HCT116 (cell line): ENCODE measurements at regions not wholly inside any gene's neighbourhood (a gene's known extent, or its start where the extent isn't known, plus 50 kb on each side); places are given as distances from the start of the nearest gene placed in this dataset.

Experiments used
- ATAC-seq: fragments of 200-7000 bp; cut with Tn5 transposase; 2 replicates; pipeline ENCODE4 v1.9.1; 2020; ENCODE audit warnings: mild to moderate bottlenecking, moderate library complexity
- BruUV-seq: library from RNA; stranded (reverse); fragments of 400-500 nt; replicated peaks from 2 replicates; lab custom pipeline; 2021; lab: Mats Ljungman, UMichigan
- CTCF ChIA-PET: fragments of 300-600 bp; sonication (Branson Sonifier 250); formaldehyde crosslinking; loops from one replicate; lab custom pipeline; 2021; ENCODE audit warnings: antibody characterized with exemption; lab: Charles Lee
- POLR2A ChIA-PET: fragments of 300-600, 350-600 bp; sonication (Branson Sonifier 250); formaldehyde crosslinking; loops from one replicate; lab custom pipeline; 2021; ENCODE audit warnings: antibody characterized with exemption; lab: Charles Lee
- RAD21 ChIA-PET, 2 experiments: fragments of 300-600 bp; sonication (Branson Sonifier 250); formaldehyde crosslinking; loops; one replicate each; lab custom pipeline; 2023; ENCODE audit warnings: low total read pairs in 2 of 2; ENCODE audit not compliant: uncharacterized antibody in 2 of 2, unreplicated experiment in 2 of 2, low non-redundant PET in 1 of 2; lab: Charles Lee
- DNase-seq: peaks from one replicate; pipeline ENCODE4 v3.0.0-alpha.2; 2010; ENCODE audit warnings: low read depth, low spot score
- H2AFZ ChIP-seq: fragments of 200-600 bp; shearing (Covaris generic), sonication (generic); 2 replicates; pipeline ENCODE4 v1.6.1; 2017; ENCODE audit warnings: low read depth, mixed run types, mixed read lengths, antibody characterized with exemption, low read length; ENCODE audit not compliant: poor library complexity, severe bottlenecking
- H3K27ac ChIP-seq: 2 replicates; pipeline ENCODE4 v1.5.1; 2012; ENCODE audit warnings: low read depth, low read length
- H3K27me3 ChIP-seq: fragments of 200-600 bp; sonication (generic); 2 replicates; pipeline ENCODE4 v1.6.1; 2016; ENCODE audit warnings: mixed run types, low read length, mixed read lengths; ENCODE audit not compliant: insufficient read depth
- H3K36me3 ChIP-seq, 2 experiments: fragments of 200-500 bp in 1 of 2; fragments of 200-600 bp in 1 of 2; sonication (Bioruptor generic) in 1 of 2; sonication (generic) in 1 of 2; 2 replicates each; pipeline versions ENCODE4 v1.5.1 to v1.6.1; 2014 to 2016; ENCODE audit warnings: low read length in 2 of 2, inconsistent platforms in 1 of 2, mixed read lengths in 1 of 2, mixed run types in 1 of 2; ENCODE audit not compliant: insufficient read depth in 2 of 2, control insufficient read depth in 1 of 2
- H3K4me1 ChIP-seq, 2 experiments: fragments of 200-600 bp in 1 of 2; sonication (generic) in 1 of 2; 2 replicates each; pipeline versions ENCODE4 v1.5.1 to v1.6.1; 2012 to 2017; ENCODE audit warnings: low read length in 2 of 2, inconsistent platforms in 1 of 2, mild to moderate bottlenecking in 1 of 2, mixed read lengths in 1 of 2, mixed run types in 1 of 2, moderate library complexity in 1 of 2; ENCODE audit not compliant: insufficient read depth in 2 of 2, control insufficient read depth in 1 of 2
- H3K4me2 ChIP-seq: fragments of 200-600 bp; sonication (generic); 2 replicates; pipeline ENCODE4 v1.6.1; 2017; ENCODE audit warnings: mixed run types, low read length, mixed read lengths
- H3K4me3 ChIP-seq, 2 experiments: fragments of 200-600 bp in 1 of 2; sonication (generic) in 1 of 2; replicated peaks in 1 of 2; 2 replicates each; pipeline ENCODE4 v1.5.1; 2011 to 2016; ENCODE audit warnings: low read length in 2 of 2, control low read depth in 1 of 2, low read depth in 1 of 2, mild to moderate bottlenecking in 1 of 2, mixed read lengths in 1 of 2, mixed run types in 1 of 2
- H3K79me2 ChIP-seq: fragments of 200-600 bp; sonication (generic); 2 replicates; pipeline ENCODE4 v1.6.1; 2017; ENCODE audit warnings: mild to moderate bottlenecking, mixed run types, low read length, moderate library complexity, mixed read lengths; ENCODE audit not compliant: insufficient read depth
- H3K9ac ChIP-seq: fragments of 200-600 bp; sonication (generic); 2 replicates; pipeline ENCODE4 v1.6.1; 2016; ENCODE audit warnings: low read length, mixed read lengths
- H3K9me2 ChIP-seq: fragments of 200-600 bp; sonication (generic), shearing (Covaris generic); 2 replicates; pipeline ENCODE4 v1.6.1; 2017; ENCODE audit warnings: mixed run types, mild to moderate bottlenecking, moderate library complexity; ENCODE audit not compliant: insufficient read depth
- H3K9me3 ChIP-seq, 2 experiments: fragments of 200-500 bp in 1 of 2; fragments of 200-600 bp in 1 of 2; sonication (Bioruptor generic) in 1 of 2; sonication (generic) in 1 of 2; 2 replicates each; pipeline ENCODE4 v1.6.1; 2014 to 2017; ENCODE audit warnings: low read length in 2 of 2, mixed read lengths in 2 of 2, inconsistent platforms in 1 of 2, low read depth in 1 of 2, mild to moderate bottlenecking in 1 of 2, mixed run types in 1 of 2, moderate library complexity in 1 of 2; ENCODE audit not compliant: control insufficient read depth in 1 of 2, insufficient read depth in 1 of 2
- H4K20me1 ChIP-seq: fragments of 200-600 bp; sonication (generic), shearing (Covaris generic); 2 replicates; pipeline ENCODE4 v1.6.1; 2017; ENCODE audit warnings: mixed run types, mild to moderate bottlenecking, moderate library complexity; ENCODE audit not compliant: insufficient read depth
- CBX3 ChIP-seq: IDR thresholded peaks from 2 replicates; pipeline ENCODE4 v1.6.1; 2012; ENCODE audit warnings: low read depth
- CEBPB ChIP-seq: IDR thresholded peaks from 2 replicates; pipeline ENCODE4 v1.6.1; 2012; ENCODE audit warnings: low read depth
- CTCF ChIP-seq, 3 experiments: fragments of 200-600 bp in 1 of 3; sonication (generic) in 1 of 3; IDR thresholded peaks in 2 of 3; conservative IDR thresholded peaks in 1 of 3; 2 replicates each; pipeline ENCODE4 v1.5.1; 2012 to 2017; ENCODE audit warnings: low read depth in 2 of 3, low read length in 2 of 3, antibody characterized with exemption in 1 of 3, borderline replicate concordance in 1 of 3, control low read depth in 1 of 3, mild to moderate bottlenecking in 1 of 3, mixed read lengths in 1 of 3, mixed run types in 1 of 3, moderate library complexity in 1 of 3; ENCODE audit not compliant: insufficient read depth in 1 of 3
- ELF1 ChIP-seq: IDR thresholded peaks from 2 replicates; pipeline ENCODE4 v1.6.1; 2012; ENCODE audit warnings: low read depth, borderline replicate concordance
- EZH2 ChIP-seq: fragments of 200-600 bp; sonication (generic); IDR thresholded peaks from 2 replicates; pipeline ENCODE4 v1.6.1; 2017; ENCODE audit warnings: antibody characterized with exemption, mixed run types
- EZH2phosphoT487 ChIP-seq: fragments of 200-600 bp; IDR thresholded peaks from 2 replicates; pipeline ENCODE4 v1.6.1; 2018; ENCODE audit warnings: antibody characterized with exemption, borderline replicate concordance
- FOSL1 ChIP-seq: IDR thresholded peaks from 2 replicates; pipeline ENCODE4 v1.6.1; 2012; ENCODE audit warnings: low read depth
- MAX ChIP-seq: IDR thresholded peaks from 2 replicates; pipeline ENCODE4 v1.6.1; 2012
- POLR2A ChIP-seq: IDR thresholded peaks from 2 replicates; pipeline ENCODE4 v1.7.0; 2011; ENCODE audit warnings: borderline replicate concordance; ENCODE audit not compliant: insufficient read depth, insufficient read length; ENCODE audit errors: extremely low read depth
- POLR2AphosphoS5 ChIP-seq: IDR thresholded peaks from 2 replicates; pipeline ENCODE4 v1.6.1; 2011; ENCODE audit warnings: mild to moderate bottlenecking, low read depth, low read length, moderate library complexity
- RAD21 ChIP-seq: IDR thresholded peaks from 2 replicates; pipeline ENCODE4 v1.6.1; 2012; ENCODE audit warnings: low read depth, mild to moderate bottlenecking
- SIN3A ChIP-seq: IDR thresholded peaks from 2 replicates; pipeline ENCODE4 v1.6.1; 2012; ENCODE audit warnings: low read depth
- SP1 ChIP-seq: IDR thresholded peaks from 2 replicates; pipeline ENCODE4 v1.6.1; 2012; ENCODE audit warnings: low read depth
- SRF ChIP-seq: IDR thresholded peaks from 2 replicates; pipeline ENCODE4 v1.6.1; 2012; ENCODE audit warnings: low read depth
- TCF7L2 ChIP-seq: IDR thresholded peaks from 2 replicates; pipeline ENCODE4 v1.7.0; 2011; ENCODE audit warnings: borderline replicate concordance, inconsistent platforms; ENCODE audit not compliant: insufficient read depth, insufficient read length; ENCODE audit errors: extremely low read depth
- YY1 ChIP-seq: IDR thresholded peaks from 2 replicates; pipeline ENCODE4 v1.6.1; 2011; ENCODE audit warnings: low read length, low read depth, moderate library complexity, mild to moderate bottlenecking; ENCODE audit not compliant: insufficient replicate concordance; ENCODE audit errors: extremely low read depth
- ZFX ChIP-seq: fragments of 450-650 bp; IDR thresholded peaks from 2 replicates; pipeline ENCODE4 v1.6.1; 2017
- ZNF274 ChIP-seq: fragments of 200-500 bp; sonication (Bioruptor generic); IDR thresholded peaks from 2 replicates; pipeline ENCODE4 v1.6.1; 2014; ENCODE audit warnings: mild to moderate bottlenecking, low read depth, low read length, inconsistent platforms
- intact Hi-C: fragments of 100-400 bp; cut with micrococcal nuclease; formaldehyde crosslinking; loops from 2 replicates; pipeline ENCODE4 v1.10.0; 2022
- TF ChIP-seq, protein P1 (sequence below): IDR thresholded peaks from 2 replicates; pipeline ENCODE4 v1.6.1; 2012
- TF ChIP-seq, protein P2 (sequence below): IDR thresholded peaks from 2 replicates; pipeline ENCODE4 v1.6.1; 2012; ENCODE audit warnings: low read depth

DNA sequence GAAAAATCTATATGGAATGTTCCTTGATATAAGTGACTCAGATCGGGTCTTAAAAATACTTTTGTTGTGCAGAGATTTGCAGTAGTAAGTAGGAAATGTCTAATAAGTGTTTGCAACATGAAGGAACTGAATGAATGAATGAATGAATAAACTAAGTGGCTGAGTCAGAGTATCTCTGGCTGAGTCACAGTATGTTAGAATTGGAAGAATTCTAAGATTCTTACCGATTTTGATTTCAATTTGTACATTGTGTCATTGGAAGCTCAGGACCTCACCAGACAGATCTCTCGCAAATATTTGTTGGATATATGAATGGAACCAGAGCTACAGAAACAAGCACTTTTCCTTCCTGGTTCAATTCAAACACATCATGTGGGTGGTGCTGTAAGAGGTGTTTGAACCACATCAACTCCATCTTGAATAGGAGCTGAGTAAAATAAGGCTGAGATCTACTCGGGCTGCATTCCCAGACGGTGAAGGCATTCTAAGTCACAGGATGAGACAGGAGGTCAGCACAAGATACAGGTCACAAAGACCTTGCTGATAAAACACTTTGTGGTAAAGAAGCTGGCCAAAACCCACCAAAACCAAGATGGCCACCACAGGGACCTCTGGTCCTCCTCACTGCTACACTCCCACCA lies 123.9 kb upstream of the FOXN3 start:
- no peak for DNase-seq
- H3K4me1 ChIP-seq = no peaks in the 10 kb centered on the region
- no peak overlapping the region for H2AFZ ChIP-seq
- no peak overlapping the region for H3K27ac ChIP-seq
- no peaks in the 10 kb centered on the region for H3K9me2 ChIP-seq
- intact Hi-C loops = no loop called here
- no peaks in the 10 kb centered on the region for H3K9me3 ChIP-seq
- no peak overlapping the region for H3K4me3 ChIP-seq
- peaks cover 5% of the 10 kb centered on the region; the same call in 1 of the 2 replicates for H3K27me3 ChIP-seq
- ChIA-PET CTCF (no interaction called here), RAD21 (no interaction called here), POLR2A (no interaction called here)
- H4K20me1 ChIP-seq = no peaks in the 10 kb centered on the region
- TF ChIP-seq YY1 = no peak
- no peak for TF ChIP-seq POLR2AphosphoS5
- no peak for TF ChIP-seq POLR2A
- TF ChIP-seq EZH2phosphoT487 = no peak
- TF ChIP-seq SRF = no peak
- no peak for TF ChIP-seq SIN3A
- TF ChIP-seq, protein P1, sequence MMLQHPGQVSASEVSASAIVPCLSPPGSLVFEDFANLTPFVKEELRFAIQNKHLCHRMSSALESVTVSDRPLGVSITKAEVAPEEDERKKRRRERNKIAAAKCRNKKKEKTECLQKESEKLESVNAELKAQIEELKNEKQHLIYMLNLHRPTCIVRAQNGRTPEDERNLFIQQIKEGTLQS = no peak
- no peak for TF ChIP-seq ZNF274
- TF ChIP-seq, protein P2, sequence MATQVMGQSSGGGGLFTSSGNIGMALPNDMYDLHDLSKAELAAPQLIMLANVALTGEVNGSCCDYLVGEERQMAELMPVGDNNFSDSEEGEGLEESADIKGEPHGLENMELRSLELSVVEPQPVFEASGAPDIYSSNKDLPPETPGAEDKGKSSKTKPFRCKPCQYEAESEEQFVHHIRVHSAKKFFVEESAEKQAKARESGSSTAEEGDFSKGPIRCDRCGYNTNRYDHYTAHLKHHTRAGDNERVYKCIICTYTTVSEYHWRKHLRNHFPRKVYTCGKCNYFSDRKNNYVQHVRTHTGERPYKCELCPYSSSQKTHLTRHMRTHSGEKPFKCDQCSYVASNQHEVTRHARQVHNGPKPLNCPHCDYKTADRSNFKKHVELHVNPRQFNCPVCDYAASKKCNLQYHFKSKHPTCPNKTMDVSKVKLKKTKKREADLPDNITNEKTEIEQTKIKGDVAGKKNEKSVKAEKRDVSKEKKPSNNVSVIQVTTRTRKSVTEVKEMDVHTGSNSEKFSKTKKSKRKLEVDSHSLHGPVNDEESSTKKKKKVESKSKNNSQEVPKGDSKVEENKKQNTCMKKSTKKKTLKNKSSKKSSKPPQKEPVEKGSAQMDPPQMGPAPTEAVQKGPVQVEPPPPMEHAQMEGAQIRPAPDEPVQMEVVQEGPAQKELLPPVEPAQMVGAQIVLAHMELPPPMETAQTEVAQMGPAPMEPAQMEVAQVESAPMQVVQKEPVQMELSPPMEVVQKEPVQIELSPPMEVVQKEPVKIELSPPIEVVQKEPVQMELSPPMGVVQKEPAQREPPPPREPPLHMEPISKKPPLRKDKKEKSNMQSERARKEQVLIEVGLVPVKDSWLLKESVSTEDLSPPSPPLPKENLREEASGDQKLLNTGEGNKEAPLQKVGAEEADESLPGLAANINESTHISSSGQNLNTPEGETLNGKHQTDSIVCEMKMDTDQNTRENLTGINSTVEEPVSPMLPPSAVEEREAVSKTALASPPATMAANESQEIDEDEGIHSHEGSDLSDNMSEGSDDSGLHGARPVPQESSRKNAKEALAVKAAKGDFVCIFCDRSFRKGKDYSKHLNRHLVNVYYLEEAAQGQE = no peak
- no peak for TF ChIP-seq TCF7L2
- TF ChIP-seq CTCF (IDR thresholded peaks at IDR 0.05 in 2 of 3, conservative IDR thresholded peaks at IDR 0.05 in 1 of 3; ENCODE audit: borderline replicate concordance in 1 of 3, insufficient read depth in 1 of 3, low read depth in 2 of 3, low read length in 2 of 3) = no peak
- no peak for TF ChIP-seq CEBPB
- TF ChIP-seq SP1 = no peak
- TF ChIP-seq EZH2 = no peak
- no peak for TF ChIP-seq ELF1
- TF ChIP-seq FOSL1 = no peak
- no peak for TF ChIP-seq MAX
- no peak for TF ChIP-seq RAD21
- TF ChIP-seq ZFX = no peak
- TF ChIP-seq CBX3 = no peak
- no TSS peak for BruUV-seq
- no peaks in the 10 kb centered on the region for H3K79me2 ChIP-seq
- H3K36me3 ChIP-seq = no peaks in the 10 kb centered on the region
- no peak for ATAC-seq
- H3K9ac ChIP-seq = no peak overlapping the region
- no peak overlapping the region for H3K4me2 ChIP-seq
